ENCODE measurements at regions not wholly inside any gene's neighbourhood (a gene's known extent, or its start where the extent isn't known, plus 50 kb on each side); places are given as distances from the start of the nearest gene placed in this dataset.
A peak's percentile ranks its signal among the peaks of the same experiment; 100 is the strongest.
"Not testable (repeated sequence)": the region's sequence is repeated elsewhere in the genome, so short reads cannot be mapped to it uniquely, and the experiment has no call there.

DNA sequence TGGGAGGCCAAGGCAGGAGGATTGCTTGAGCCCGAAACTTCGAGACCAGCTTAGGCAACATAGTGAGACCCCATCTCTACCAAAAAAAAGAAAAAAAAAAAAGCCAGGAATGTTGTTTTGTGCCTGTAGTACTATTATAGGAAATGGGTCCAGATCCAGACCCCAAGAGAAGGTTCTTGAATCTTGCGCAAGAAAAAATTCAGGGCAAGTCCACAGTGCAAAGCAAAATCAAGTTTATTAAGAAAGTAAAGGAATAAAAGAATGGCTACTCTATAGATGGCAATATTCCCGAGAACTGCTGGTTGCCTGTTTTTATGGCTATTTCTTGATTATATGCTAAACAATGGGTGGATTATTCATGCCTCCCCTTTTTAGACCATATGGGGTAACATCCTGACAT, 51.2 kb upstream of the RDX start:
- DNase-seq, result no peak

DNA sequence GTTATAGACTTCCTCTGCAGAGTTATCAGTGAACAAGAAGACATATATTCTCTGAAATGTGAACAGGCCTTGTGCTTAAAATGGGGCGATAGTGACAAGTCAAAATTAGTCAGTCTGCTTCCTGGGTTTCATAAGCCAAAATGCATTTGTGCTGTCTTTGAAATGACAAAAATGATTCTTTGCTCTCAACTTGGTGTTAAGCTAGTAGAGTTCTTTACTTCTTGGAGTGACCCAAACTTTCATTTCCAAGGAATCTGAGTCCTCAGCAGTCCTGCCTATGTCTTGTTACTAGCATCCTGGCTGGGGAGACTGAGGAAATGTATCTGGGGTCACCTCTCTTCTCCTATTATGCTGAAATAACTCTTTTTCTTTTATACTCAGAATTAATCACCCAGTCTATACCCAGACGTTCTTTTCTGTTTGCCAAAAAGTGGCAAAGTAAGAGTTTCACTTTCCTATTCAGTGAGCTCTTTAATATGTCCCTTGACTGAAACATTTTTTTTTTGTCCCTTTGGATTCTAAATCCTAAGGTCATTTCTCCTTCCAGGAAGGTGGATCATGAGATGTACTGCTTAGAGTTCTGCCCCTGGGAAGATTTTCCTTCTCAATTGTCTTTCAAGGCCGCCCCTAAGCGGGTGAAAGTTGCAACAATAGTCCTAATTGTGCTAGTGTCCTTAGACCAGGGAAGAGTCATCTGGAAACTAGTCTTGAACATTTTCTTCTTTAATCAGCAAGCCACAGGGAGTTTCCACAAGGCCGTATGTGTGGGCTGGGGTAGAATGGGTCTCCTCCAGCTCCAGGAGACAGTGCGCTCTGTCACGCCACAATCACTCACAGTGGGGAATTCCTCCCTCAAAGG, 53.0 kb upstream of the RDX start:
- DNase-seq, result peak; percentile 89

DNA sequence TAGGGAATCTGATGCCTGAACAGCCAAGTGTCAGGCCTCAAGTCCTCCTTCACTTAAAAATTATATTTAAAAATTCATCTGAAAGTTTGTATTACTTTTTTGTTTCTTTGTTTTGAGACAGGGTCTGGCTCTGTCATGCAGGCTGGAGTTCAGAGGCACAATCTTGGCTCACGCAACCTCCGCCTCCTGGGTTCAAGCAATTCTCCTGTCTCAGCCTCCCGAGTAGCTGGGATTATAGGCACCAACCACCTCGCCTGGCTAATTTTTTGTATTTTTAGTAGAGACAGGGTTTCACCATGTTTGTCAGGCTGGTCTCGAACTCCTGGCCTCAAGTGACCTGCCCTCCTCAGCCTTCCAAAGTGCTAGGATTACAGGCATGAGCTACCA, 53.6 kb upstream of the RDX start:
- DNase-seq, result not testable (repeated sequence)

DNA sequence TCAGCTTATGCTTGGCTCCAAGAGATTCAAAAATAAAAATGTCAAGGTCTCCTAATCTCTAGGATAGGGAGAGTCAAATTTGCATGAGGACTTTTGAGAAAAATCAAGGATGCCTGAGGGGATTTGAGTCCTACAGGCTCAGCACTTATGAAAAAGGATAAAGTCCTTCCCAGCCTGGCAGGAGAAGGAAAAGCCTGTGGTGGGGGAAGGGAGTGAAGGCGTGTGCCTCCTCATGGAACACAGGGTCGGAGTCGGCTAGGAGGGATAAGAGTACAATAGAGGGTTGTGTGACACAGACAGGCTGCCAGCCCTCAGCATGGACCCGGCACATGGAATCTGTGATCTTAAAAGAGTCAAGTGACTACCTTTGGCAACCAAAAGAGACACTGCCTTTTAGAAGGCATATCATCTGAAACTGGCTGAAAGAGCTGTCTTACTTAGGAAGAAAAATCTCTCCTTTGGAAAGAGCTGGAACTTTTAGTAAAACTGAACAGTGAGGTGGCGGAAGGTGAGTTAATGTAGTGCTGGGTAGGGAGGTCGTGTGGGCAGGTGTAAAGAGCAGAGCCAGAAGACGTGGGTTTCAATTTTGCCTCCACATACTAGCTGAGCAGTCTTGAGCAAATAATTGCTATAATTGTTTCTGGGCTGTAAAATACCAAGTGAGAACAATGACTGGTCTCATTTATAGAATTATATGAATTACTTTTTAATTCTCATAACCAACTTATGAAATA, 58.8 kb upstream of the RDX start:
- DNase-seq, result peak; percentile 90

DNA sequence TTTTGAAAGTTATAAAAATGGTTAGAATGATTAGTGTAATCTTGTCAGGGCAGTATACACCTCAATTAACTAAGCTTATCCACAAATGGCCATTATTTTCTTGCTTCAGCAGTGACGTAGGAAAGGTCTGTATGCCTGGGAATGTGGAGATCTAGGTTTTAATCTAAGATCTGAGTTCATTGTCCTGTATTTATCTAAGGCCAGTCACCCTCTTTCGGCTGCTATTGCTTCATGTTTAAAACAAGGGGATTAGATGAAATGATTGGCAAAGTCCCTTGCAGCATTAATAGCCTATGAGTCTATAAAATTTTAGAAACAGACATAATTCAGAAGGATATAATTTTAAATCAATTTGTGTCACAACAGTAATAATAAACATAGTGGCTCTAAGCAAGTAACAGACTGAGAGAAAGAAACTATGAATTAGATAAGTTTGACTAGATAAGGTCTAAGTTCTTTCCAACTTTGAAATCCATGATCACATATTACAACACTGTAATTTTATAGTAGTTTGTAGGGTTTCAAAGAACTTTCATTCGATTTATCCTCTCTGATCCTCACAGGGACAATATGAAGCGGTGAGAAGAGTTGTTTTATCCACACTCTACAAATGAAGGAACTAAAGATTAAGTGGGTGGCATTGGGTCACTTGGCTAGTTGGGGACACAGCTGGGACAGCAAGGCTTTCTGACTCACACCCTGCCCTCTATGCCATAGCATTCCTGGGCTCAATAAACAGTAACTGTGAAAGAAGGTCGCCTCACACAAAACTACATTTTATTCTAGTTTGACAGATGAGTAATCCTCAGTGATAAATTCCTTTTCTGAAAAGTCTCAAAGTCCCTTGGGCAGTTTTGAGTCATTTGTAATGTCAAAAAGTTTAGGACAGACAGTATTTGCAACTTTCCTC, 60.6 kb upstream of the RDX start:
- DNase-seq, result peak; percentile 73

DNA sequence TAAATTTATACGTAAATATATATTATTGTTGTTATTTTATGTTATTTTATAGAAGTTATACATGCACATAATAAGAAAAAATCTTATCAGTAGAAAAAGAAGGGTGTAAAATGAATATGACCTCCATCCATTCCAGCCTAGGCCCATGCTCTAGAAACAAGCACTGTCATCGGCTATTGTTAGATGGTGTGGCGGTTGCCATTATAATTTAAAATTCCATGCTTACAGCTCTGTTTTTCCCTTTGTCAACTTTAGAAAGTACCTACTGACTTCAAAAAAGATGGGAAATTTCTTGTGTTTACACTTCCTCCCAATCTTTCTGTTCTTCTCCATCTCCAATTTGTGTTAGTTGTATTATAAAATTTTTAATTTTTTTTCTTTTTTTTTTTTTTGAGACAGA, 61.9 kb upstream of the RDX start:
- no peak for DNase-seq

DNA sequence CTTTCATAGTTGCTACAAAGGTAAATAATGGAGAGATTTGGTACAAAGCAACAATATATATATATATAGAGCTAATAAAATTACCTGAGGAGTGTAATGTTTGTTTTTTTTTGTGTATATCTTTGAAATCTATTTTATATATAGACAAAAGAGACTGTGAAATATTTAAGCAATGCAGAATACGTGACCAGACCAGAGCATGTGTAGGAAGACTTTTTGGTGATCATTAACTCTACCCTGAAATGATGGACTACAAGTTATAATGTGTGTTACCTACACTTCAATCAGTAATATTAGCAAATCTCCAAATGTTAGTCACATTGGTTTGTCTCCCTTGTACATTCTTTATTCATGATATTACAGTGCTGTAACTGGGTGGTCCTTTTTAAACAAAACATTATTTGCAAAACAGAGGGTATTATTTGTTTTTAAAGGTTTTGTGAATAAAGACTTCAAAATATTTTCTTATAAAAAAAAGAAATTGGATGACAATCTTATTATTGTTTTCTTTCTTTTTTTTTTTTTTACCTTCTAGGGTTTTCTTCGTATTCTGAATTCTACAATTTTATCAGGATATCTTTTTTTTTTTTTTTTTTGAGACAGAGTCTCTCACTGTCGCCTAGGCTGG, 64.5 kb upstream of the RDX start:
- not testable (repeated sequence) for DNase-seq

DNA sequence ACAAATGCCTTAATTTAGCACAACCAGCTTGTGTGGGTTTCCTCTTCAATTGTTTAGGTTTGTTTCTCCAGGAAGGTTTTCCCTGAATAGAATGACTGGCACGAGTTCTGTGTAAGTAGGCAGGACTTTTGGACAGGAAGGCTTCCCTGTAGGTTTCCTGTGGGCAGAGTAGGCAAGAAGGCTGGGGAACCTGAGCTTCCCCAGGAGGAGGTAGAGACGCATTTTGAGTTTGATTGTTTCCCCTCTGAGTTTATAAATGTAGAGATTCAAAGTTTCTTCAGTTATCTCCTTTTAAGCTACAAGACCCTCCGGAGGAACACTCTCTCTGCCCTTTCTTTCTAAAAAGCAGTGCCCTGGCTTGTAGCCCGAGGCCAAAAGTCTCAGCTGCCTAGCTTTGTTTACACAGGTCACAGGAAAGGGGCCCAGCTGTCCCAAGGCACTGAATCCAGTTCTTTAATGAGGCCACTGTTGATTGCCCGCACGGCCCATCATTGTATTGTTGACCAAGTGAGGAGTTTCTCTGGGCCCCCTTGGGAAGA, 66.6 kb upstream of the RDX start:
- DNase-seq, result peak; percentile 90

DNA sequence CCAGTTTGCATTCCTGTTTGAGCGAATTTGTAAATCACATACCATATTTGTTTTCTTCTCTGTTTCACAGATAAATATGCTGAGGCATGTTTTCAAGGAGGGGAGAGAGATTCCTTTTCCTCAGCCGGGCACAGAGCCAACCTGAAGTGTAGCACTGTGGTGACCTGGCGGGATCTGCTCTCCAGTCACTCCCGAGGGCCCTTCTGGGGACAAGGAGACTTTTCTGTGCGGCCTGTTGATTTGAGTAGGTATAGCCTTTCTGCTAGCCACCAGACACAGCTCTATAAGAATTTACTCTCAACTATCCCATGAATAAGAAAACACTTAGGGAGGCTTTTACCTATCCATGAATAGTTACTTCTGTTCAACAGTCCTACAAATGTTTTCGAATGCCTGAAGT, 63.5 kb upstream of the FDX1 start:
- no peak for DNase-seq

DNA sequence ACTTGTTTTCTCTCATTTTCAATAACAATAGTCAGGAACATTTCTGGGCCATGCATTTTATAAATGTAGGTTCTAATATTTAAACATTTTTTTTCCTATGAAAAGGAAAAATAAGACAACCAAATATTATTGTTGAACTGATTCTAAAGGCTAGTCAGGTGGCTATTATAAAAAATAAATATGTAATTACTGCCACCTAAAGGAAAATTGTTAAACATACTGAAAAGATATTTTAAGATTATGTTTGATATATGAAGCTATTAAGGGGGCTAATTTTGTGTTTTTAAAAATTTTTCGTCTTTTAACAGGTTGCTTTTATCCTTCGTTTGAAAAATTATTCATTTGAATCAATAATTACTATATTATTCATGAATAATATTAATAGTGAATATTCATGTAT, 62.2 kb upstream of the FDX1 start:
- DNase-seq, result no peak

DNA sequence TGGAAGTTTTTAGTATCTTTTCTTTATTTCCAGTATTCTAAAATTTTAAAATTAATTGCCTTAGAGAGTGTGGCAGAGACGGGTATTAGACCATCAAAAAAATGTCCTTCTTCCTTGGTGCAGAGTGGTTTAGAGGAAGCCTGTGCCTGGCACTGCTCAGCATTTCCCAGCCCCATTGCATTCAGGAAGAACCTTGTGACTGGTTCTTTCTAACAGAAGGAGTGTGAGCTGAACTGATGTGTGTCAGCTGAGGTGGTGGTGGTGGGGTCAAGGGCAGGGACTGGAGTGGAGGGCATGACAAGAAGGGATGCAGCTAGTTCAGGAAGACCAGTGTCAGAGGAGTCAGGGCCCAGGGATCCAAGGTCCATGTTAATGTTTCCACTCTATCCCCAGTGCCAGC, 58.7 kb upstream of the FDX1 start:
- DNase-seq, result no peak

DNA sequence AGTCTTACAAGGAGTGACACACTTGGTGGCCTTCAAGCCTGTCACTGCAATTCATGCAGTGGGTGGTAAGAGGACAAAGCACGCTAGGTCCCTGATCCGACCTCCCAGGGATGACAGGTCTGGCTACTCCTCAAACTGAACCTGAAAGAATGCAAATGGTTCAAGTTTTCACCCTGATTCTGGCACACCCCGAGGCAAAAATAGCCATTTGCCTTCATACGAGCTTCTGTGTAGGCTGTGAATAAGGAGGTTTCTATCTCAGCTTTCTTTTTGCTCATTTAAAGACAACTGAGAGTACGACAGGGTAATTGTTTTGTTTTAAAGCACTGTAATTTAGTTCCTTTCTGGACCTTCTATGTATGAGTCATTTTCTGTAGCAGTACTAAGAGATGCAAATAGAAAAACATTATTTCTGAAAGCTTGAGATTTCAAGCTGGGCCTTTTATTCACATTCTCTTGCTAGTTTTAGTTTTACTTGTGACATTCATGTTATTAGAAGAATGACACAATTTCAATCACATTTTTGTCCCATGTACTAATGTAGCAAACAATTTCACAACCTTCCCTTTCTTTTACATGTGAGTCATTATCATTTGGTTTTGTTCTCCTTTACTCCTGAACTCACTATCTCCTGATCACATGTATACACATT, 56.6 kb upstream of the FDX1 start:
- DNase-seq, result peak; percentile 95

DNA sequence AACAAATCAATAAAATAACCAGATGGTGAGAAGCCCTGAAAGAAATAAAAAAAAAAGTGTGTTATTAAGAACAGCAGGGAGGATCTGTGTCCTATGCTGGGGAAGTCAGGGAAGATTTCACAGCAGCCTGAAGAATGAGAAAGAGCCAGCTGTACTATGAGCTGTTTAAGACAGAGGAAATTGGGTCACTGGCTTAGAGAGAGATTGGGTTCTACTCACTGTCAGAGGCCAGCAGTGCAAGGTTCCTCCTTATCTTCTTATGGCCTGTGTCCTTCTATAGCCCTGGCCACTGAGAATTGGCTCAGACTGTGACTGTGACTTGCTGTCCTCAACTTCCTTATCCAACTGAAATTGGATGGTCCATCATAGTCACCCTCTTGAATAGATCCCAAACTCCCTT, 54.8 kb upstream of the FDX1 start:
- no peak for DNase-seq

DNA sequence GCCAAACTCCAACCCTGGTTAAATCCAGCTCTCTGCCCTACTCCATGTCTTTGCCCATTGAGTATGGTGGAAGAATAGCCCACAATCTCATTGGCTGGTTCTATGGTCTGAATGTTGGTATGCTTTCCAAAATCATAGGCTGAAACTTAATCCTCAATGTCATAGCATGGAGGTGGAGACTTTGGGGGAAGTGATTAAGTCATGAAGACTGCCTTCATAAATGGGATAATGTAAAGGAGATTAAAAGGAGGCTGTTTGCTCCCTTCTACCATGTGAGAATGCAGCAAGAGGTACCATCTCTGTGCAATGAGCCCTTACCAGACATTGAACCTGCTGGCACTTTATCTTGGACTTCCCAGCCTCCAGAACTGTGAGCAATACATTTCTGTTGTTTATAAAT, 54.4 kb upstream of the FDX1 start:
- DNase-seq, result no peak

DNA sequence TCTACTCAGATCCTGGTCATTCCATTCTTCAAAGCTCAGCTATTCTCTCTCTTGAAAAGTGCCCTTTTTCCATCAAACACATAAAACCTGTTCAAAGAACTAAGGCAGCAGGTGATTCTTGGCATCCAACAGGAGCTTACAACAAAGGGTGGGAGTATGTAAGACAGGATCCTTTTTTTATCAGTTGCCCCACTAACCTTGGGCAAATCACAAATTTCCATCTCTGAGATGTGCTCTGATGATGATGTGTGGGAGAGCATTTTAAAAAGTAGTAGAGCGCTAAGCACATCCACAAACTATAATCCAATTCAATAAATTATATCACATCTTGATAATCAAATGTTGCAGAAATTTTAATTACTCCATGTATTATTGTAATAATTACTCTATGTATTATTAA, 53.7 kb upstream of the FDX1 start:
- DNase-seq, result no peak

DNA sequence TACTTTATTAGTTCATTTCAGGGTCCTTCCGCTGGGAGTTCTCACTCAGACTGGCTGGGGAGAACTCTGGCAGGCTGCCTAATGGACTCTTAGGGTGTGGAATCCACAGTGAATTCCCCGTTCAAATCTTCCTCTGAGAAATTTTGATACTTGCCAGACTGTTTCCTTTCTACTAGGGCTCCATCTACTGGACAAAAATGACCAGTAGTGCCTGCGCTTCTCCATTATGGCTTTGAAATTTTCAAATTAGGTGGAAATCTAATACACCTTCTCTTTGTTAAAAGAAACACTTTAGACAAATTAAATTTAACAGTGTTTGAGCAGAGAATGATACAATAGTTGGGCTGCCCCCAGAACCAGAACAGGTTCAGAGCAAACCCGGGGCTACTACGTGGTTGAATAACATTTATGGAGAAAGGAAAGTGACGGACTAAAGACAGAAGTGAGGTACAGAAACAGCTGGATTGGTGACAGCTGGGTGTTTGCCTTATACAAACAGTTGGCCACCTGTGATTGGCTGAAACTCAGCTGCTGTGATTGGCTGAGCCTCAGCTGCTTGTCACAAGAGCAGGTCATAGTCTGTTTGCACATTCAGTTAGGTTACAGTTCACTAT, 52.9 kb upstream of the FDX1 start:
- DNase-seq, result peak; percentile 88

DNA sequence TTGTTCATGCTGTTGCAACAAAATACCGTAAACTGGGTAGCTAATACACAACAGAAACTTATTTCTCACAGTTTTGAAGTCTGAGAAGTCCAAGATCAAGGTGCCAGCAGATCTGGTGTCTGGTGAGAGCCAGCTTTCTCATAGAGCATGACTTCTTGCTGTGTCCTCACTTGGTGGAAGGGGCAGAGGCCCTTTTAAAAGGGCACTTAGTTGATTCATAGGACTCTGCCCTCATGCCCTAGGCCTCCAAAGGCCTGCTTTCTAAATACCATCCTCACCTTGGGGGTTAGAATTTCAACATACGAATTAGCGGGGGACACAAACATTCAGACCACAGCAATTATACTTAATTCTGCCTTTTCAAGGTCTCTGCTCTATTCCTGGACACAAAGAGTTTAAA, 52.3 kb upstream of the FDX1 start:
- DNase-seq, result no peak

DNA sequence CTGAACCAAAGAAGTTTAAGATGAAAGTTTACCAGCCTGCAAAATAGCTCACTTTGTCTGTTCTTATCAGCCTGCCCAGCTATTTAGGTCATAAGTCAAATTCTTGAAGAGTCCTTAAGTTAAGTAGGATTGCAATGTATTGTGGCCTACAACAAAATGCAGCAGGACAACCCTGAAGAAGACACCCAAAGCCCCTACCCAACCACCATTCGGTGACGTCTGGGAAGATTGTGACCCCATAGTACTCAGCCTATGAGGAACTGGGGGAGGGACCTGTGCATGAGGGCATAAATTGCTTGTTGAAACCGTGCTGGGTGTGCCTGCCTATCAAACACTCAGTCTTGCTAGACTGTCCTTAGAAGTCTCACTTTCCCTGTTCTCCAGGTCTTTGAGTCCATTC, 50.5 kb upstream of the FDX1 start:
- peak; percentile 77 for DNase-seq

DNA sequence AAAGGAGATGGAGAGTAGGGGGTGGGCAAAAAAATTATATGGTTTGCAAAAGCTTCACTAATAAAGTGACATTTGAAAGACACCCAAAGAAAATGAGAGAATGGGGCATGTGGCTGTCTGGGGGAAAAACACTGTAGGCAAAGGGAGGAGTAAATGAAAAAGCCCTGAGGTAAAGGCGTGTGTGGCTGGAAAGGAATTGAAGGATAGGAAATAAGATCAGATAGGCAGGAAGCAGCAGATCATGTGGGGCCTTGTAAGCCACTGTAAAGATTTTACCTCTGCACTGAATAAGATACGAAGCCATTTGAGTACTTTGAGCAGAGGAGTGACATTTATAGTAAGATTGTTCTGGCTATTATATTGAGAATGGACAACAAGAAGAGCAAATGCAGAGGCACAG, 49.8 kb upstream of the FDX1 start:
- DNase-seq, result no peak

All from islet precursor cell (in vitro differentiated cells).